H9 (cell line): ENCODE measurements at regions not wholly inside any gene's neighbourhood (a gene's known extent, or its start where the extent isn't known, plus 50 kb on each side); places are given as distances from the start of the nearest gene placed in this dataset.

Experiments
- DNase-seq: peaks from one replicate; pipeline ENCODE4 v3.0.0-alpha.2; 2017
- H2AFZ ChIP-seq: one replicate; pipeline ENCODE4 v1.6.1; 2013; ENCODE audit warnings: mild to moderate bottlenecking, low read length, control low read depth, moderate library complexity
- H2AK5ac ChIP-seq: 2 replicates; pipeline ENCODE4 v1.6.1; 2013; ENCODE audit warnings: low read length, control low read depth, mixed read lengths; ENCODE audit not compliant: insufficient read length
- H2BK120ac ChIP-seq: one replicate; pipeline ENCODE4 v1.6.1; 2013; ENCODE audit warnings: low read depth, mild to moderate bottlenecking, low read length, control low read depth, inconsistent platforms; ENCODE audit not compliant: poor library complexity, severe bottlenecking
- H2BK12ac ChIP-seq: 2 replicates; pipeline ENCODE4 v1.6.1; 2013; ENCODE audit warnings: low read length, control low read depth, mixed read lengths, low read depth; ENCODE audit not compliant: insufficient read length
- H2BK15ac ChIP-seq: 2 replicates; pipeline ENCODE4 v1.6.1; 2013; ENCODE audit warnings: low read depth, low read length, control low read depth
- H2BK20ac ChIP-seq: one replicate; pipeline ENCODE4 v1.6.1; 2013; ENCODE audit warnings: low read depth, mild to moderate bottlenecking, low read length, control low read depth, inconsistent platforms; ENCODE audit not compliant: poor library complexity, severe bottlenecking
- H2BK5ac ChIP-seq: 2 replicates; pipeline ENCODE4 v1.6.1; 2013; ENCODE audit warnings: low read length, control low read depth, mixed read lengths; ENCODE audit not compliant: insufficient read length
- H3K14ac ChIP-seq: 2 replicates; pipeline ENCODE4 v1.6.1; 2013; ENCODE audit warnings: low read length, control low read depth; ENCODE audit not compliant: insufficient read depth
- H3K18ac ChIP-seq: 2 replicates; pipeline ENCODE4 v1.6.1; 2013; ENCODE audit warnings: low read depth, mild to moderate bottlenecking, mixed read lengths, low read length, control low read depth; ENCODE audit not compliant: insufficient read length
- H3K23ac ChIP-seq: 2 replicates; pipeline ENCODE4 v1.6.1; 2013; ENCODE audit warnings: low read length, control low read depth, mixed read lengths, low read depth; ENCODE audit not compliant: insufficient read length
- H3K23me2 ChIP-seq: 2 replicates; pipeline ENCODE4 v1.6.1; 2013; ENCODE audit warnings: low read depth, mild to moderate bottlenecking, mixed read lengths, low read length, control low read depth; ENCODE audit not compliant: insufficient read length, poor library complexity, severe bottlenecking
- H3K27ac ChIP-seq: 2 replicates; pipeline ENCODE4 v1.5.1; 2013; ENCODE audit warnings: low read length, control low read depth, mixed read lengths, low read depth; ENCODE audit not compliant: insufficient read length
- H3K27me3 ChIP-seq: 2 replicates; pipeline ENCODE4 v1.6.1; 2013; ENCODE audit warnings: low read length, control low read depth, inconsistent platforms; ENCODE audit not compliant: insufficient read depth
- H3K4ac ChIP-seq: 2 replicates; pipeline ENCODE4 v1.6.1; 2013; ENCODE audit warnings: low read depth, mild to moderate bottlenecking, control low read depth, inconsistent platforms, low read length, moderate library complexity
- H3K4me1 ChIP-seq: 2 replicates; pipeline ENCODE4 v1.6.1; 2013; ENCODE audit warnings: low read length, control low read depth, inconsistent platforms; ENCODE audit not compliant: insufficient read depth
- H3K4me2 ChIP-seq: 2 replicates; pipeline ENCODE4 v1.6.1; 2013; ENCODE audit warnings: low read length, control low read depth, mixed read lengths; ENCODE audit not compliant: insufficient read length, insufficient read depth
- H3K56ac ChIP-seq: 2 replicates; pipeline ENCODE4 v1.6.1; 2013; ENCODE audit warnings: low read depth, mild to moderate bottlenecking, mixed read lengths, low read length, control low read depth; ENCODE audit not compliant: insufficient read length
- H3K79me1 ChIP-seq: 2 replicates; pipeline ENCODE4 v1.6.1; 2013; ENCODE audit warnings: low read depth, mild to moderate bottlenecking, moderate library complexity, low read length, control low read depth, inconsistent platforms; ENCODE audit not compliant: insufficient read depth, poor library complexity, severe bottlenecking
- H3K79me2 ChIP-seq: 2 replicates; pipeline ENCODE4 v1.6.1; 2013; ENCODE audit warnings: low read length, control low read depth, inconsistent platforms; ENCODE audit not compliant: insufficient read depth
- H3K9ac ChIP-seq: 2 replicates; pipeline ENCODE4 v1.6.1; 2013; ENCODE audit warnings: low read length, control low read depth, mixed read lengths; ENCODE audit not compliant: insufficient read length; ENCODE audit errors: extremely low read depth
- H3K9me3 ChIP-seq: one replicate; pipeline ENCODE4 v1.6.1; 2013; ENCODE audit warnings: low read depth, low read length, inconsistent platforms; ENCODE audit not compliant: control insufficient read depth
- H3T11ph ChIP-seq: one replicate; pipeline ENCODE4 v1.6.1; 2013; ENCODE audit warnings: mild to moderate bottlenecking, low read length, control low read depth, inconsistent platforms
- H4K20me1 ChIP-seq: one replicate; pipeline ENCODE4 v1.6.1; 2013; ENCODE audit not compliant: control insufficient read depth, insufficient read length, insufficient read depth
- H4K5ac ChIP-seq: 2 replicates; pipeline ENCODE4 v1.6.1; 2013; ENCODE audit warnings: low read depth, mild to moderate bottlenecking, mixed read lengths, low read length, control low read depth; ENCODE audit not compliant: insufficient read length
- H4K8ac ChIP-seq: replicated peaks from 2 replicates; pipeline ENCODE4 v1.6.1; 2013; ENCODE audit warnings: low read length, control low read depth, mixed read lengths, low read depth; ENCODE audit not compliant: insufficient read length
- H4K91ac ChIP-seq: 2 replicates; pipeline ENCODE4 v1.6.1; 2013; ENCODE audit warnings: low read depth, mild to moderate bottlenecking, moderate library complexity, mixed read lengths, low read length, control low read depth; ENCODE audit not compliant: insufficient read length
- H3K27ac Mint-ChIP-seq, 3 experiments: 2 replicates in 2 of 3; 3 replicates in 1 of 3; pipeline ENCODE4 v1.8.0; 2020 to 2021; ENCODE audit warnings: mixed read lengths in 3 of 3, mild to moderate bottlenecking in 1 of 3, moderate library complexity in 1 of 3
- H3K27me3 Mint-ChIP-seq: 2 replicates; pipeline ENCODE4 v1.8.0; 2021; ENCODE audit warnings: low read depth, mild to moderate bottlenecking, moderate library complexity, mixed read lengths
- H3K36me3 Mint-ChIP-seq, 3 experiments: 2 replicates in 2 of 3; 3 replicates in 1 of 3; pipeline ENCODE4 v1.8.0; 2020 to 2021; ENCODE audit warnings: low read depth in 3 of 3, mixed read lengths in 3 of 3; ENCODE audit not compliant: insufficient read depth in 1 of 3
- H3K4me1 Mint-ChIP-seq, 2 experiments: 2 replicates each; pipeline ENCODE4 v1.8.0; 2020; ENCODE audit warnings: mixed read lengths in 2 of 2
- H3K4me3 Mint-ChIP-seq, 2 experiments: 2 replicates in 1 of 2; 3 replicates in 1 of 2; pipeline ENCODE4 v1.8.0; 2020 to 2021; ENCODE audit warnings: mild to moderate bottlenecking in 2 of 2, mixed read lengths in 2 of 2, moderate library complexity in 1 of 2
- H3K9me3 Mint-ChIP-seq, 2 experiments: 2 replicates in 1 of 2; 3 replicates in 1 of 2; pipeline ENCODE4 v1.8.0; 2020; ENCODE audit warnings: mild to moderate bottlenecking in 2 of 2, mixed read lengths in 2 of 2, moderate library complexity in 1 of 2
- CTCF ChIP-seq: fragments of 200-600 bp; sonication (generic); conservative IDR thresholded peaks from 3 replicates; pipeline ENCODE4 v1.8.0; 2021; ENCODE audit warnings: antibody characterized with exemption, mild to moderate bottlenecking
- WGBS: extraction: QIAGEN DNeasy Blood & Tissue Kit; methylation state at CpG from one replicate; pipeline ENCODE4 v1.1.7; 2013; ENCODE audit warnings: missing lambda C conversion rate, low lambda C conversion rate, mixed read lengths; ENCODE audit not compliant: insufficient read length; ENCODE audit errors: extremely low coverage; 5-methylcytosine and 5-hydroxymethylcytosine counted together

- no peaks in the 10 kb centered on the region for H3K79me1 ChIP-seq
- no peaks in the 10 kb centered on the region for H3K9me3 Mint-ChIP-seq
- TF ChIP-seq CTCF, result no peak
- H4K8ac ChIP-seq, result no peak overlapping the region
- H2BK20ac ChIP-seq, result no peak overlapping the region
- H4K91ac ChIP-seq, result no peak overlapping the region
- no peak overlapping the region for H3K4ac ChIP-seq
- no peak overlapping the region for H2AFZ ChIP-seq
- peaks cover 3% of the 10 kb centered on the region in 2 experiments for H3K4me1 Mint-ChIP-seq
- no peak overlapping the region for H3T11ph ChIP-seq
- no peak overlapping the region for H2BK15ac ChIP-seq
- no peaks in the 10 kb centered on the region for H3K4me1 ChIP-seq
- H3K9me3 ChIP-seq, result no peaks in the 10 kb centered on the region
- no peaks in the 10 kb centered on the region for H3K79me2 ChIP-seq
- H2AK5ac ChIP-seq, result no peak overlapping the region
- no peak overlapping the region for H2BK5ac ChIP-seq
- DNase-seq, result no peak
- no peak overlapping the region for H3K9ac ChIP-seq
- no peak overlapping the region for H3K27ac ChIP-seq
- H3K23ac ChIP-seq, result no peak overlapping the region
- H3K27ac Mint-ChIP-seq, result no peak overlapping the region
- no peak overlapping the region for H3K56ac ChIP-seq
- no peak overlapping the region for H4K5ac ChIP-seq
- no peak overlapping the region for H2BK120ac ChIP-seq
- WGBS, result no CpG with 5 or more reads among the region's 5 CpGs
- no peak overlapping the region for H3K4me2 ChIP-seq
- H2BK12ac ChIP-seq, result no peak overlapping the region
- no peaks in the 10 kb centered on the region for H3K23me2 ChIP-seq
- H3K36me3 Mint-ChIP-seq, result no peaks in the 10 kb centered on the region
- H4K20me1 ChIP-seq, result no peaks in the 10 kb centered on the region
- no peak overlapping the region for H3K18ac ChIP-seq
- H3K4me3 Mint-ChIP-seq, result no peak overlapping the region
- no peaks in the 10 kb centered on the region for H3K27me3 Mint-ChIP-seq
- H3K14ac ChIP-seq, result no peak overlapping the region
- no peaks in the 10 kb centered on the region for H3K27me3 ChIP-seq
Observed at GRCh38 chr1:216843409-216843808, 120.2 kb upstream of the ESRRG start.
